ENCODE measurements at regions not wholly inside any gene's neighbourhood (a gene's known extent, or its start where the extent isn't known, plus 50 kb on each side); places are given as distances from the start of the nearest gene placed in this dataset.

- TF ChIP-seq POLR2A (IDR thresholded peaks at IDR 0.05; ENCODE audit: extremely low read depth, insufficient read length) (no peak), MAX (IDR thresholded peaks at IDR 0.05; ENCODE audit: low read depth, low read length) (no peak), MYC (IDR thresholded peaks at IDR 0.05; ENCODE audit: low read depth, low read length) (no peak), CTCF (IDR thresholded peaks at IDR 0.05; ENCODE audit: low read depth, low read length) (no peak)
- H3K4me3 ChIP-seq (ENCODE audit: low read depth, low read length): no peak overlapping the region
- DNase-seq (ENCODE audit: low read depth): no peak
Observed at GRCh38 chr2:139742216-139743172, 962.3 kb upstream of the NXPH2 start.

- TF ChIP-seq POLR2A (IDR thresholded peaks at IDR 0.05; ENCODE audit: extremely low read depth, insufficient read length) (no peak), MYC (IDR thresholded peaks at IDR 0.05; ENCODE audit: low read depth, low read length) (no peak), MAX (IDR thresholded peaks at IDR 0.05; ENCODE audit: low read depth, low read length) (no peak), CTCF (IDR thresholded peaks at IDR 0.05; ENCODE audit: low read depth, low read length) (no peak)
- no peak for DNase-seq (ENCODE audit: low read depth)
- H3K4me3 ChIP-seq (ENCODE audit: low read depth, low read length): no peak overlapping the region
Observed at GRCh38 chr2:139737659-139738058, 957.5 kb upstream of the NXPH2 start.

GRCh38 chr2:139730197-139730596, 950.0 kb upstream of the NXPH2 start:
- TF ChIP-seq CTCF (IDR thresholded peaks at IDR 0.05; ENCODE audit: low read depth, low read length) (no peak), POLR2A (IDR thresholded peaks at IDR 0.05; ENCODE audit: extremely low read depth, insufficient read length) (no peak), MYC (IDR thresholded peaks at IDR 0.05; ENCODE audit: low read depth, low read length) (no peak), MAX (IDR thresholded peaks at IDR 0.05; ENCODE audit: low read depth, low read length) (no peak)
- no peak for DNase-seq (ENCODE audit: low read depth)
- no peak overlapping the region for H3K4me3 ChIP-seq (ENCODE audit: low read depth, low read length)

- no peak overlapping the region for H3K4me3 ChIP-seq (ENCODE audit: low read depth, low read length)
- DNase-seq (ENCODE audit: low read depth): no peak
- no peak for TF ChIP-seq MYC (IDR thresholded peaks at IDR 0.05; ENCODE audit: low read depth, low read length)
- TF ChIP-seq CTCF (IDR thresholded peaks at IDR 0.05; ENCODE audit: low read depth, low read length): no peak
- no peak for TF ChIP-seq POLR2A (IDR thresholded peaks at IDR 0.05; ENCODE audit: extremely low read depth, insufficient read length)
- TF ChIP-seq MAX (IDR thresholded peaks at IDR 0.05; ENCODE audit: low read depth, low read length): no peak
Observed at GRCh38 chr2:139721411-139721995, 941.3 kb upstream of the NXPH2 start.

GRCh38 chr2:139720056-139720455, 939.9 kb upstream of the NXPH2 start:
- no peak for DNase-seq (ENCODE audit: low read depth)
- no peak overlapping the region for H3K4me3 ChIP-seq (ENCODE audit: low read depth, low read length)
- TF ChIP-seq POLR2A (IDR thresholded peaks at IDR 0.05; ENCODE audit: extremely low read depth, insufficient read length) (no peak), CTCF (IDR thresholded peaks at IDR 0.05; ENCODE audit: low read depth, low read length) (no peak), MAX (IDR thresholded peaks at IDR 0.05; ENCODE audit: low read depth, low read length) (no peak), MYC (IDR thresholded peaks at IDR 0.05; ENCODE audit: low read depth, low read length) (no peak)

Measured in NB4 (cell line).